Endothelial cell of umbilical vein (primary cell): ENCODE measurements at regions not wholly inside any gene's neighbourhood (a gene's known extent, or its start where the extent isn't known, plus 50 kb on each side); places are given as distances from the start of the nearest gene placed in this dataset.

Experiments used
- EZH2 ChIP-seq: IDR thresholded peaks from 2 replicates; pipeline ENCODE4 v1.6.1; 2012; ENCODE audit warnings: borderline replicate concordance, low read depth, mild to moderate bottlenecking, moderate library complexity, low read length, inconsistent platforms; ENCODE audit not compliant: severe bottlenecking
- GATA2 ChIP-seq: IDR thresholded peaks from 2 replicates; pipeline ENCODE4 v1.7.0; 2011; ENCODE audit warnings: low read depth, mild to moderate bottlenecking, moderate library complexity, mixed read lengths, low read length; ENCODE audit not compliant: insufficient read length, insufficient read depth
- MYC ChIP-seq: IDR thresholded peaks from one replicate; pipeline ENCODE4 v1.6.1; 2011; ENCODE audit warnings: mild to moderate bottlenecking, low read depth, low read length
- POLR2A ChIP-seq: IDR thresholded peaks from 2 replicates; pipeline ENCODE4 v1.6.1; 2012; ENCODE audit warnings: low read depth, mild to moderate bottlenecking, control low read depth, low read length
- TF ChIP-seq, protein P1 (sequence below), 2 donors: IDR thresholded peaks; 1 replicate in 1 of 2; 2 replicates in 1 of 2; pipeline ENCODE4 v1.5.1; 2011; ENCODE audit warnings: low read length in 2 of 2, mild to moderate bottlenecking in 2 of 2, moderate library complexity in 2 of 2, control low read depth in 1 of 2, inconsistent platforms in 1 of 2, low read depth in 1 of 2; ENCODE audit not compliant: insufficient read depth in 1 of 2; ENCODE audit errors: extremely low read depth in 1 of 2

GRCh38 chr5:145548097-145548496 lies 287.0 kb downstream of the PRELID2 start:
- TF ChIP-seq, protein P1, sequence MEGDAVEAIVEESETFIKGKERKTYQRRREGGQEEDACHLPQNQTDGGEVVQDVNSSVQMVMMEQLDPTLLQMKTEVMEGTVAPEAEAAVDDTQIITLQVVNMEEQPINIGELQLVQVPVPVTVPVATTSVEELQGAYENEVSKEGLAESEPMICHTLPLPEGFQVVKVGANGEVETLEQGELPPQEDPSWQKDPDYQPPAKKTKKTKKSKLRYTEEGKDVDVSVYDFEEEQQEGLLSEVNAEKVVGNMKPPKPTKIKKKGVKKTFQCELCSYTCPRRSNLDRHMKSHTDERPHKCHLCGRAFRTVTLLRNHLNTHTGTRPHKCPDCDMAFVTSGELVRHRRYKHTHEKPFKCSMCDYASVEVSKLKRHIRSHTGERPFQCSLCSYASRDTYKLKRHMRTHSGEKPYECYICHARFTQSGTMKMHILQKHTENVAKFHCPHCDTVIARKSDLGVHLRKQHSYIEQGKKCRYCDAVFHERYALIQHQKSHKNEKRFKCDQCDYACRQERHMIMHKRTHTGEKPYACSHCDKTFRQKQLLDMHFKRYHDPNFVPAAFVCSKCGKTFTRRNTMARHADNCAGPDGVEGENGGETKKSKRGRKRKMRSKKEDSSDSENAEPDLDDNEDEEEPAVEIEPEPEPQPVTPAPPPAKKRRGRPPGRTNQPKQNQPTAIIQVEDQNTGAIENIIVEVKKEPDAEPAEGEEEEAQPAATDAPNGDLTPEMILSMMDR (IDR thresholded peaks at IDR 0.05; ENCODE audit: extremely low read depth in 1 of 2, insufficient read depth in 1 of 2, low read depth in 1 of 2, low read length in 2 of 2), result no peak
- TF ChIP-seq EZH2 (no peak), MYC (no peak), POLR2A (no peak), GATA2 (no peak)
